NT2/D1 (cell line): ENCODE measurements at regions not wholly inside any gene's neighbourhood (a gene's known extent, or its start where the extent isn't known, plus 50 kb on each side); places are given as distances from the start of the nearest gene placed in this dataset.

Experiments used
- SUZ12 ChIP-seq: IDR thresholded peaks from 2 replicates; pipeline ENCODE4 v1.6.1; 2011; ENCODE audit not compliant: insufficient read length, insufficient read depth; ENCODE audit errors: extremely low read depth
- YY1 ChIP-seq: IDR thresholded peaks from 2 replicates; pipeline ENCODE4 v1.6.1; 2011; ENCODE audit not compliant: insufficient read length, insufficient read depth

GRCh38 chr6:11463398-11463780, 74.2 kb upstream of the TMEM170B start:
- TF ChIP-seq YY1 = no peak
- TF ChIP-seq SUZ12 = no peak
